Colonic mucosa (tissue), 4 donors: ENCODE measurements at regions not wholly inside any gene's neighbourhood (a gene's known extent, or its start where the extent isn't known, plus 50 kb on each side); places are given as distances from the start of the nearest gene placed in this dataset.

ENCODE experiments used
- DNase-seq: peaks from one replicate; pipeline ENCODE4 v3.0.0-alpha.2; 2020
- H3K27ac ChIP-seq: fragments of 200-600 bp; one replicate; pipeline ENCODE4 v1.8.0; 2021
- H3K27me3 ChIP-seq: fragments of 200-600 bp; one replicate; pipeline ENCODE4 v1.8.0; 2021
- H3K36me3 ChIP-seq: fragments of 200-600 bp; one replicate; pipeline ENCODE4 v1.8.0; 2021
- H3K4me1 ChIP-seq: fragments of 200-600 bp; one replicate; pipeline ENCODE4 v1.8.0; 2021; ENCODE audit warnings: mild to moderate bottlenecking
- H3K4me3 ChIP-seq: fragments of 200-600 bp; one replicate; pipeline ENCODE4 v1.8.0; 2021
- H3K9ac ChIP-seq, 2 donors: one replicate each; pipeline ENCODE4 v1.7.0; 2013; ENCODE audit warnings: control low read depth in 2 of 2, low read depth in 2 of 2, low read length in 2 of 2
- H3K9me3 ChIP-seq: fragments of 200-600 bp; one replicate; pipeline ENCODE4 v1.8.0; 2021
- intact Hi-C: fragments of 100-400 bp; cut with DNase I; formaldehyde crosslinking; loops from one replicate; pipeline ENCODE4 v1.14.1; 2022
- TF ChIP-seq, protein P1 (sequence below): fragments of 200-600 bp; IDR thresholded peaks from one replicate; pipeline ENCODE4 v1.8.0; 2022; ENCODE audit warnings: antibody characterized with exemption, mild to moderate bottlenecking
- donor health status: healthy.
- donor health status: DM: no; HTN: no; CAD: no.
- donor health status: DM: no; HTN: no; CAD: no.

DNA sequence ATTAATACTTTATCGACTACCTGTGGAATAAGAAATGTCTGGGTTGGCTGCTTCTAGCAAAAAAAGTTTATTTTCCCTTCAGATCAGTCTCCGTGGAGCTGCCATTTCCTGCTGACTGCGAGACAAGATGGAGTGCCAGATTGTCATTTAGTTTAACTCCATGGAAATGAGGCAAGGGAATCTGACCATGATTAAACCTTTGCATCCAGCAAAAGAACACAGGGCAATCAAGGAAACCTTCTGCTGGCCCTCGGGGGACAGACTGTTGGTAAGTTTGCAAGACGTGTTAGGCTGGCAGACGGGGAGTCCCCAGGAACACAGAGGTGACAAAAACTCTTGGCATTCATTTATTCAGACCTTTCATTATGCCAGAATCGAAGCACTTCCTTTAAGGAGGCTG is 52.2 kb upstream of the SPACA1 start:
- DNase-seq: no peak
- TF ChIP-seq, protein P1, sequence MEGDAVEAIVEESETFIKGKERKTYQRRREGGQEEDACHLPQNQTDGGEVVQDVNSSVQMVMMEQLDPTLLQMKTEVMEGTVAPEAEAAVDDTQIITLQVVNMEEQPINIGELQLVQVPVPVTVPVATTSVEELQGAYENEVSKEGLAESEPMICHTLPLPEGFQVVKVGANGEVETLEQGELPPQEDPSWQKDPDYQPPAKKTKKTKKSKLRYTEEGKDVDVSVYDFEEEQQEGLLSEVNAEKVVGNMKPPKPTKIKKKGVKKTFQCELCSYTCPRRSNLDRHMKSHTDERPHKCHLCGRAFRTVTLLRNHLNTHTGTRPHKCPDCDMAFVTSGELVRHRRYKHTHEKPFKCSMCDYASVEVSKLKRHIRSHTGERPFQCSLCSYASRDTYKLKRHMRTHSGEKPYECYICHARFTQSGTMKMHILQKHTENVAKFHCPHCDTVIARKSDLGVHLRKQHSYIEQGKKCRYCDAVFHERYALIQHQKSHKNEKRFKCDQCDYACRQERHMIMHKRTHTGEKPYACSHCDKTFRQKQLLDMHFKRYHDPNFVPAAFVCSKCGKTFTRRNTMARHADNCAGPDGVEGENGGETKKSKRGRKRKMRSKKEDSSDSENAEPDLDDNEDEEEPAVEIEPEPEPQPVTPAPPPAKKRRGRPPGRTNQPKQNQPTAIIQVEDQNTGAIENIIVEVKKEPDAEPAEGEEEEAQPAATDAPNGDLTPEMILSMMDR: no peak
- Histone ChIP-seq H3K9me3 (no peaks in the 10 kb centered on the region), H3K27ac (no peak overlapping the region), H3K4me1 (no peaks in the 10 kb centered on the region), H3K36me3 (no peaks in the 10 kb centered on the region), H3K9ac (no peak overlapping the region), H3K27me3 (no peaks in the 10 kb centered on the region), H3K4me3 (no peak overlapping the region)
- intact Hi-C loops: no loop called here

DNA sequence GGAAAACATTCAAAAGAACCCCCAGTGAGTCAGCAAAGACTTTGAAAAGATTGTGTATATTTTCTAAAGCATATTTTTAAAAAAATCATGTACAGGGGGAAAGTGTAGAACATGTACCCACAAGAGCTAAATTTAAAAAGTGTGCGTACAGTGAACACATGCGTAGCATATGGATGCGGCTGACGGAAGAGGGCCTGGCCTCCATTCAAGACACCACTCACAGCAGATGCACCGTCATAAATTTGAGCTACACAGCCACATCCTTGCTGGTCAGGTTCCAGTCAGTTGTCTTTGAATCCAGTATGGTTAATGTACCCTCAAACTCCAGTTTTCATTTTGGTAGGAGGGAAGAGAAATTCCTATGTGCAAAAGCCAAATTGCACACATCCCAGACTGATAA is 54.3 kb upstream of the SPACA1 start:
- Histone ChIP-seq H3K36me3 (no peaks in the 10 kb centered on the region), H3K4me3 (no peak overlapping the region), H3K27ac (no peak overlapping the region), H3K9ac (no peak overlapping the region), H3K9me3 (no peaks in the 10 kb centered on the region), H3K4me1 (no peaks in the 10 kb centered on the region), H3K27me3 (no peaks in the 10 kb centered on the region)
- no peak for DNase-seq
- TF ChIP-seq, protein P1: no peak
- intact Hi-C loops: no loop called here

DNA sequence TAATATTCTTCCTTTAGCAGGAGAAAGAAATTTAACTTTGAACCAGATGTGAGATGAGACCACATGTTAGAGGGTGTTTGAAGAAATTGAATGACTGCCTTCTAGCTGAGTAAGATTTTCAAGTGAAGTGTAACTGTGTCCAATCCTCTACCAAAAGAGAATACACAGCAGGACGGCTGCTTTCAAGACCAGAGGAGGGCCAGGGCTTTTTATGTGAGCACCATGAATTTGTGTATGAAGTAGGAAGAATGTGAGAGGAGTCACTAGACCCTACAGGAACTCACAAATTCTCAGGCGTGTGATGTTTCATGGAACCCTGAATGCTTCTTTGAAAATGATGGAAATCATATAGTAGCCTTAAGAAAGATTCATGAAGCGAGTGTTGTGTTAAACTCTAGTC is 56.8 kb upstream of the SPACA1 start:
- no peak overlapping the region for H3K27ac ChIP-seq
- TF ChIP-seq, protein P1: no peak
- DNase-seq: no peak
- no peaks in the 10 kb centered on the region for H3K27me3 ChIP-seq
- no peaks in the 10 kb centered on the region for H3K9me3 ChIP-seq
- no peaks in the 10 kb centered on the region for H3K36me3 ChIP-seq
- no peak overlapping the region for H3K4me3 ChIP-seq
- no peaks in the 10 kb centered on the region for H3K4me1 ChIP-seq
- intact Hi-C loops: no loop called here
- no peak overlapping the region for H3K9ac ChIP-seq

DNA sequence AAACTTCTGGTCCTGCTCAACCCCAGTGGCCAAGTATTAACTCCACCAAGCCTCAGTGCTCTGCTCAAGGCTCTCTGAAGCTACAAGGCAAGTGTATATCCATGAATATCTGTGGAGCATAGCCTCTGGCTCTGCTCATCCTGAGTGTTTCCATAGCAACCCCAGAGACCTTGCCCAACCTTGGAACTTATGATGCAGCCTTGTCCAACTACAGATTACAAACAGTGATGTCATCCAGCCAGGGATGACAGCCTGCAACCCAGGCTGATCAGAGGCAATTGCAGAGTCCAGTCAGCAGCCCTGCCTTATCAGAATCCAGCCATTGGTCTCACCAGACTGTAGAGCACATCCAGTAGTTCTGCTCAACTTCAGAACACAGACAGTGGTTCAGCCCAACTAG is 65.5 kb upstream of the SPACA1 start:
- TF ChIP-seq, protein P1: no peak

DNA sequence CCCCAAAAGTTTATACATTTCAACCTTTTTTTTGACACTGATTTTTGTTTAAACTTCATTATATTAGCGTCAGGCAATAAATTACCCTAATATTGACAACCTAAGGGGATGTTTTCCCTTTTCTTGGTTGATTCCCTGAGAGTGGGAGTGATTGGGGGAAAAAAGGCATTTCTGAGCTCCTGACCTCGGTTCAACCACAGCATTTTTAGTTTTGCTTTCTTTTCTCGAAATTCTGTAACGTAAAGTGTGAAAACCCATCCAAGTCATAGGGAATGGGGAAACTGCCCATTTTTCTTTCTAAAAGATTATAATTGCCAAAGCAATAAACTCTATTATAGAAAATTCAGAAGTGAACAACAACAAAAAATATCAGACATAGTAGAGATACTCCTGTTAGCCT is 67.9 kb upstream of the SPACA1 start:
- no peak overlapping the region for H3K27ac ChIP-seq
- no peak overlapping the region for H3K9ac ChIP-seq
- intact Hi-C loops: no loop called here
- H3K27me3 ChIP-seq: no peaks in the 10 kb centered on the region
- no peaks in the 10 kb centered on the region for H3K9me3 ChIP-seq
- TF ChIP-seq, protein P1: no peak
- H3K36me3 ChIP-seq: no peaks in the 10 kb centered on the region
- no peak for DNase-seq
- H3K4me1 ChIP-seq: no peaks in the 10 kb centered on the region
- no peak overlapping the region for H3K4me3 ChIP-seq

More for the DNA sequence above, 65.5 kb upstream of the SPACA1 start:
- no peaks in the 10 kb centered on the region for H3K36me3 ChIP-seq
- H3K4me3 ChIP-seq: no peak overlapping the region
- no peak overlapping the region for H3K27ac ChIP-seq
- no peak for DNase-seq
- H3K9me3 ChIP-seq: no peaks in the 10 kb centered on the region
- intact Hi-C loops: no loop called here
- no peaks in the 10 kb centered on the region for H3K4me1 ChIP-seq
- H3K9ac ChIP-seq: no peak overlapping the region
- H3K27me3 ChIP-seq: no peaks in the 10 kb centered on the region

DNA sequence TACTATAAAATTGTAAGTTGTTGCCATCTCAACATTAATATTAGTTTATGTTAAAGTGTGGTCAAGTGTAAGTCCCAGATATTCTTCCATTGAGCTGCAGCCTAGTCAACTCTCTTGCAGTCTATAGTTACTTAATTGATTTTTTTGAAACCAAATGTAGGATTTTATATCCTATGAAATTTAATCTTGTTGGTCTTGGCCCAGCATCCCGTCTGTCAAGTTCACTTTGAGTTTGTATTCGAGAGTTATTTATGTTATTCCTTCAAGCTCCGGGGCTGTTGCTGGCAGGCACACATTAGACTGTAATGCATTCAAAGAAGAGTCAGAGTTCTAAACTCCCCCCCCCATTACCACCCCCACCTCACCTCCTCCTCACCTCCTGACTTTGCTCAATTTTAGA is 71.0 kb upstream of the SPACA1 start:
- TF ChIP-seq, protein P1: no peak
- Histone ChIP-seq H3K27me3 (no peaks in the 10 kb centered on the region), H3K36me3 (no peaks in the 10 kb centered on the region), H3K27ac (no peak overlapping the region), H3K9ac (no peak overlapping the region), H3K4me1 (no peaks in the 10 kb centered on the region), H3K4me3 (no peak overlapping the region), H3K9me3 (no peaks in the 10 kb centered on the region)
- DNase-seq: no peak
- intact Hi-C loops: no loop called here
